ENCODE measurements at regions not wholly inside any gene's neighbourhood (a gene's known extent, or its start where the extent isn't known, plus 50 kb on each side); places are given as distances from the start of the nearest gene placed in this dataset.

GRCh38 chr3:193851941-193852674, 259.1 kb downstream of the OPA1 start:
- DNase-seq = no peak

DNA sequence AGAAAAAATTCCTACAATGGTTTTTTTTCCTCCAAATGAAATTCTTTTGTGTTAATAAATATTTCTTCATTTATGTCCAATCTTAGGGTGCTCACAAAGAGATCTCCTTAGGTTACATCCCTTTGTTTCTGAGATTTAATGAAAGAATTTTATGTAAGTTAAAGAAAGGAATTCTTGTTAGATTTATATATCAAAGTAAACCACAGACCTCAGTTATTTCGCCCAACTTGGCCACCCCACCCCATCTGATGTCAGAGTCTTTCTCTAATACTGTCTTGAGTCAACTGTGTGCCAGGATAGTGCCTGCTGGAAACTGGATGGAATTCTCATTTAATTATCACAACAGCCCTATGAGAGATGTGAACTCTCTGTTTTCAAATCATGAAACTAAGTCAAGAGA, 259.9 kb downstream of the OPA1 start:
- no peak for DNase-seq

DNA sequence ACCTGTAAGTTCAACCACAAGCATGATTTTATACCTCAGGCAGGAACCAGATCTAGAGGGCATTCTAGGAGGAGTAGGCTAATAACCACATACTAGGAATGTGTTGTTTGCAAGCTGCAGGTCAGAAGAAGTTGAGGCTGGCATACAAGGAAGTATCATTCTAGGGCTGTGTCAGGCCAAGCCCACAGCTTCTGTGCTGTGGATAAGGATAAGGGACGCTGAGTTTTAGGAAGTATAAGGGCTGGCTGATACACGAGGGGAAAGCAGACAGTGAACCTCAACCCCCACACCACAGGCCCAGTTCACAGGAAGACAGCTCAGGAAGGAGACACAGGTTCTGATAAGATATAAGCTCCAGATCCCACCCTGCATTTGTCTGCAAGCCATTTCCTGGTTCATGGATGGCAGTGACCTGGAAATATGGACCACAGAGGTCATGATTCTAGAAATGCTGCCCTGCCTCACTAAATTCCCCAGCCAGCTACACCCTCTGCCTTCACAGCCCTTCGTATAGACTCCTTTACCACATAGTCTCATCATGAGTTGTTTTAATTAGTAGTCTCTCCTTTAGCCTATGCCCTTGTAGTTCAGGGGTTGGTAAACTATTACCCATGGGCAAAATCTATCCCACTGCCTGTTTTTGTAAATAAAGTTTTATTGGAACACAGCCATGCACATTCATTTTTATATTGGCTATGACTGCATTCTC, 260.7 kb downstream of the OPA1 start:
- DNase-seq = no peak

DNA sequence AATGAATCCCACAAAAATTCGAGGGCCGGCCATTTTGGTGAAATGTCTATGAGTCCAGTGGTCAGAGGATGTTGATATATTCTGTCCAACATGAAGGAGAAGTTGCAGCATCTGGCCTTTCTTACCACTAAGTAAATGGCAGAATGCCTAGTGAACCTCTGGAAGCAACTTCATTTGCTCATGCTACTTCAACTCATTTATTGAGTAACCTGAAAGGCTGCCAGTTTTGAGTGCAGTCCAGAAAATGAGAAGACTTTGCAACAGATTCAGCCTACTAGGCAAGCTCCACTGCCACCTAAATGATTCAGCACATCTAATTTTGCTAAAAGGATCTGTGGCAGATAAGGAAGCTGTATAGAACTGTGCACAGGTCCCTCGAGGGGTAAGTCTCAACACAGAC, 265.0 kb downstream of the OPA1 start:
- DNase-seq = no peak

DNA sequence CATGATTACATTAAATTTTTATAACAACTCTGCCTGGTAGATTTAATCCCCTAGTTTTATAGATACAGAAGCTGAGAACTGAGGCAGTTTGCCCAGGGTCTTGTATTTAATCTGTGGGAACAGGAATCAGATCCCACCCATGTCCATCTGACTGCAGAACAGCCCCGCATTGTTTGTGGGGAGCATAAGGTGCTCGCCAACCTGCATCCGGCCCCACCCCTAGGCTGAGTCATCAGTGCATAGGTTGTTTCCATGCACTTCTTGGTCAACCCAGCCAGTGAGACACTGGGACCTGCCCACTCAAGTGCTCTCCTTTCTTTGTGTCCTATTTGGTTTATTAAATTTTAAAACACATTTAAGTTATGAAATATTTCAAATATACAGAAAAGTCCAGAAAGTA, 266.2 kb downstream of the OPA1 start:
- DNase-seq = no peak

- no peak for DNase-seq
Measured at GRCh38 chr3:193861012-193861411, 268.0 kb downstream of the OPA1 start.

- DNase-seq = no peak
Measured at GRCh38 chr3:193862843-193863242, 269.8 kb downstream of the OPA1 start.

DNA sequence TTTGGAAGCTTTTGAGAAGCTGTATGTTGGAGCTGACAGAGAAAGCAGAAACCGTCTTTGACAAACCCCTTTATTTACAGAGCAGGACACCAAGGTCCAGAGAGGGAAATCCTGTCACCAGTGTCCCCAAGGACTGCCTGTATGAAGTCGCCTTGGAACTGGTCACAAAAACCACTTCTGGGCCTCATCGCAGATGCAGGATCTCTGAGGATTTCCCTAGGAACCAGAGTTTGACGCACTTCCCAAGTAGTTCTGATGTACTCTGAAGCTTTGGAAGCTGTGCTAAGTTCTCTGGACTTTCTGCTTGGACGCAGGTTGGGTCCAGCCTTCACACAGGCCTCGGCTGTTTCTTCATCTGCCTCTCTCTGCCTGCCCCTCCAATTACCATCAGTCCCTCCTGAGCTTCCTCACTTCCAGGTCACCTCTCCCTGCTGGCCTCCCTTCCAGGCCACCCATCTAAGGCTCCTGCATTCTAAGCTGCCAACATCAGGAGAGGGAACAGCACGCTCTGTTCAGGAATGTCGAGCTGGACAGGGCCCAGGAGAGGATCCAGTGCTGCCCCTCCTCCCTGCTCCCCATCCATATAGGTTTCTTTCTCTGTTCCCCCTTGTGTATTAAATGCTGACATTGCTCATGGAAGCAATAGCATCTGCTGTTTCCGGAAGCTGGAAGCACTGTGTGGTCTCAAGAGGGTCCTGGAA, 270.8 kb downstream of the OPA1 start:
- no peak for DNase-seq

GRCh38 chr3:193865339-193865738, 270.6 kb upstream of the HES1 start:
- no peak for DNase-seq

DNA sequence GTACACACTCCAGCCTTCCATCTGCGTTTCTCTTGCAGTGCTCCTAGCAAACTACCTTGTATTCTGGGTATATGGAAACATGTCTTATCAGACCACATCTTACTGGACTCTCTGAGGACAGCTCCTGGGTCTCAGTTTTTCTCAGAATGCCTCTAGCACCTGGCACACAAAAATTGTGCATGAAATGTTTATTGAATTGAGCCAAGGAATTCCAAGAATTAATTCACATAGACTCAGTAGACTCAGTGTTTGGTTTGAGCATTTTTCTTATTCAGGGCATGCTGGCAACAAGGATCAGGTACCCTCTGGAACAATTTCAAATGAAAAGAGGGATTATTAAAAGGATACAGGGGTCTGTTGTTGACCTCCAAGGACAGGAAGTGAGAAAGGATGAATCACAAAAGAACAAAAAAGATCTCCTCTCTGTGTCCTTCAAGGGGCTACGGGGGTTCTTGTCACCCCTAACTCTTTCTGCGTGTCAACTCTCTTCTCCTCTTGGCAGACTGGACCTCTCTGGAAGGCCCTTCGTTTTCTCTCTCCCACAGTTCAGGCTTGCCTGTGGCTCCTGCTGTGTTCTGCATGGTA, 270.0 kb upstream of the HES1 start:
- no peak for DNase-seq

DNA sequence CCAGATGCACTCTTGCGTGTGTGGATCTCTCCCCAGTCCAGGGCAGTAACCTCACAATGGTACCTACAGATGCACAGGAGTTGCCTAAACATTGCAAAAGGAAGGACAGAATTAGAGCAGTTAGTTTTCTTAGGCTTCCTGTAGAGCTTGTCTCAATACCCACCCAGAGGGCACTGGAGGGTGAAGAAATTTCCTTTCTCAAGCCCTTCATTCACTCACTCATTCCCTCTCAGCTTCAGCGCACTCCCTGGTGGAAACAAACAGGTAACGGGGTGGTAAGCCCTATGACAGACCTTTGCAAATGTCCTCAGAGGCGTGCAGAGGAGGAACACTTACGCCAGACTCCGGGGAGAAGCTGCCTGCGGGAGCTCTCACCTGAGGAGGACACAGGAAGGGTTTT, 267.4 kb upstream of the HES1 start:
- DNase-seq = no peak

DNA sequence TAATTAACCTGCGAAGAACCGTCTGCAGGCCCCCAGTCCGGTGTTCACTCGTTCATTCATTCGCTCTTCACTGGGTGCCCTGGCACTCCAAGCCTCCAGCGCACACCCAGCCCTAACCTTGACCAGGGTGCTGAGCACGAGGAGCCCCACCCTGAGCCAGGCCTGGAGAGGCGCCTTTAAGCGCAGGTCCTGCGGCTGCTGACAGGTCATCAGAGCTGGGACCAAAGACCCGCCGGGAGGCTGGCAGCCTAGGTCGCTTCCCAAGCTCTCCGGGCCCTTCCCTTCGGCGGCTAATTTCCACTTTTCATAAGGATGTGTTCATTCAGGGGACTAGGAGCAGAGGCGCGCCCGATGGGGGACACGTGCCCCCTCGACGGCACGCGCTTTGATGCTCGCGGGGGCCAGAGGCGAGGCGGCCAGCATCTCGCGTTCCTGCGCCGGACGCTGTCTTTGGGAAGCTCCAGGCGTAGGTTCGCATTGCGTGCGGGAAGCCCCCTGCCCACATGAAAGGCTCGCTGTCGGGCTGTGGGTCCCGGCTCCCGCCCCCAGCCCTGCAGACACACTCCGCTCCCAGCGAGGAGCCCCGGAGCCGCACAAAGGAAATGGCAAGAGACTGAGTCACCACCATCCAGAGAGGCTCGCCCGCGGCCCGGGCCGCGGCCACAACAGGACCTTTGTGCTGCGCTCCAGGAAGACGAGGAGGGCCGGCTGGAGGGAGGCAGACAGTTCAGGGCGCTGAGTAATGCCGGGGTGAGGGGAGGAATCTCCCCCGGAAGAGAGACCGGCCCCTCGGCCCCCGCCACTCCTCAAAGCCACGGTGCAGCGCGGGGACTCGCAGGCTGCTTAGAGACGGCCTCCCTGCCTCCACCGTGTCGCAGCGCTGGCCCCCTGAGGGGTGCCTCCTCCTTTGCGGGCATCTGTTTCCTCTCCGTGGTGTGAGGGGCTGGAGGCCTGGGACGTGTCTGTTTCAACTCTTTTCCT, 266.4 kb upstream of the HES1 start:
- no peak for DNase-seq

DNA sequence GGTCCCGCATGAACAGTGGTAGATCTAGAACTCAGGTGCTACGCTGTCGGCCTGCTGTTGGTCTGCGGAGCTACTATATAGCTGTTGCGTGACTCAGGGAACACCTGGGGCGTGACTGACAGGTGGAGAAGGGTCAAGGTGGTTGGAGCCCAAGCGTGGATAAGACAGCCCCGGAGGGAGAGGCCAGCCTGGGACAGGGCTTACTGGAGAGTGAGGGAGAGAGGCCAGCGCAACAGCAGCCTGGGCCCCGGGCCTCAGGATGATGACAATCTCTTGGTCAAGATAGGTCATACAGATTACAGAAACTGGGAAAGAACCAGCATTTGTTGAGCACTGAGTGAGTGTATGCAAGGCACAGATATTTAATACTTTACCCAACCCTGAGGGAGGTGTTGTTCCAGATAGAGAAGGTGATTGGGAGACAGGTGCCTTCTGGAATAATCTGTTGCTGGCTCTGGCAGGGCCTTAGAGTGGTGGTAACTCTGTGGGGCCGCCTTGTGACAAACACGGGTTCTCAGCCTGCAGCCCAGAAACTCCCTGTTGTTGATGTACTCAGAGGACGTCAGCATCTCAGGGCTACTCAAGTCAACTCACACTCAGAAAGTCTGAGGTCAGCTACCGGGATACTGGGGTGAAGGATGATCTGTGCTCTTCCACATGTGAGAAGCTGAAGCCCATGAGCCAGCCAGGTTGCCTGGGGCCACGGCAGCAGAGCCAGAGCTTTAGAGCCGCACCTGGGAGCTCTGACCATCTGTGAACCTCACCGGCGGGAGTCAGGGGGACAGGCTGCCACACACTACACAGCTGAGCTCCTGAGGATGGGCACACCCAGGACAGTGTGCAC, 265.4 kb upstream of the HES1 start:
- DNase-seq = no peak

DNA sequence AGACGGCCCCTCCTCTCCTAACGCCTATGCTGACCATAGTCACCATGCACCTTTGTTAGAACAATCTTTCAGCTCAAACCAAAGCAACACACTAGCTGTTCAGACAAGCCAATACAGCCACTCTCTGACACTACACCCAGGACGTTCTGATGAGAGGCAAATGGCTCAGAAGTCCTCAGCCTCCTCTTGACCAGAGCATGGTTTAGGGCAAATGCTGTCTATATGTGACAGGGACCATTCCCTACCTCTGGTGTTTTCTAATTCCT, 264.8 kb upstream of the HES1 start:
- no peak for DNase-seq

- no peak for DNase-seq
Measured at GRCh38 chr3:193872265-193872753, 263.6 kb upstream of the HES1 start.

DNA sequence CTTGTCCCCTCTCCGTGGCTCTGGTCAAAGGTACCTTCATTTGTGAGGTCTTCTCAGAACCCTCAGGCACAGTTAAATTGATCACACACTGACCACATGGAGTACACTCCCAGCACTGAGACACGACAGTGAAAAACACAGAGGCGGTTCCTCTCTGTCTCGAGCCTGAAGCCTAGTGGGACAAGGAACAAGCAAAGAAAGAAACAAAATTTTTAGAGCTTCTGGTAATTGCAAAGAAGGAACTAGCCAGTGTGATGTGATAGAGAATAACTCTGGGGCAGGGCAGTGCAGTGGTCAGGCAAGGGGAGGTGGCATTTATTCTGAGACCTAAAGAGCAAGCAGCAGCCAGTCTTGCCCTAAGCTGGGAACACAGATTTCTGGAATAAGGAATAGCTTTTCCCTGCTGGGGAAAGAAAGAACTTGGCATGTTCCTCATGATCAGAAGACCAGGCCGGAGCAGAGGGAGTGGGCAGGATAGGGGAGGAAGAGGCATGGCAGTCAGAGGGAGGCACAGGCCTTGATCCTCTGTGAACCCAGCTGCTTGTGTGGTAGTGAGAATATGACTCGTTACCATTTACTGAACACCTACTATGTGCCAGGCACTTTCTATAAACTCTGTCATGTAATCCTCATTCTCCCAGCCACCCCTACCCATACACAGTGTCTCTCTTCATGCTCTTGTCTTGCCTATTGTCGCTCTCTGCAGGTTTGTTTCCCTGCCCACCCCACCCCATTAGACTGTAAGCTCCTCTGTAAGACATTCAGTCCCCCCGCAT, 262.3 kb upstream of the HES1 start:
- no peak for DNase-seq

GRCh38 chr3:193874512-193874911, 261.4 kb upstream of the HES1 start:
- DNase-seq = no peak

- DNase-seq = no peak
Measured at GRCh38 chr3:193874997-193875593, 260.9 kb upstream of the HES1 start.

- DNase-seq = no peak
Measured at GRCh38 chr3:193875601-193876321, 260.2 kb upstream of the HES1 start.
